ENCODE measurements at regions not wholly inside any gene's neighbourhood (a gene's known extent, or its start where the extent isn't known, plus 50 kb on each side); places are given as distances from the start of the nearest gene placed in this dataset.
A peak's percentile ranks its signal among the peaks of the same experiment; 100 is the strongest.
"Not testable (repeated sequence)": the region's sequence is repeated elsewhere in the genome, so short reads cannot be mapped to it uniquely, and the experiment has no call there.

DNA sequence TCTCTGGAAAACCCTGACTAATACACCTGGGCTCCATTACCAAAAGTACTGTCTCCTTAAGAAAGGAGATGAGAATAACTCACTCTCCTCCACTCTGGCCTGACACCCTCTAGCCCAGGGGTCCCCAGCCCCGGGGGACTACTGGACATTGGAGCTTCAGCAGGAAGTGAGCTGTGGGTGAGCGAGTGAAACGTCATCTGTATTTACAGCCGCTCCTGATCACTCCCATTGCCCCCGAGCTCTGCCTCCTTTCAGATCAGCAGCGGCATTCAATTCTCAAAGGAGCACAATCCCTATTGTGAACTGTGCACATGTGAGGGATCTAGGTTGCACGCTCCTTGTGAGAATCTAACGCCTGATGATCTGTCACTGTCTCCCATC lies 126.3 kb upstream of the TNRC6C start:
- DNase-seq = no peak

DNA sequence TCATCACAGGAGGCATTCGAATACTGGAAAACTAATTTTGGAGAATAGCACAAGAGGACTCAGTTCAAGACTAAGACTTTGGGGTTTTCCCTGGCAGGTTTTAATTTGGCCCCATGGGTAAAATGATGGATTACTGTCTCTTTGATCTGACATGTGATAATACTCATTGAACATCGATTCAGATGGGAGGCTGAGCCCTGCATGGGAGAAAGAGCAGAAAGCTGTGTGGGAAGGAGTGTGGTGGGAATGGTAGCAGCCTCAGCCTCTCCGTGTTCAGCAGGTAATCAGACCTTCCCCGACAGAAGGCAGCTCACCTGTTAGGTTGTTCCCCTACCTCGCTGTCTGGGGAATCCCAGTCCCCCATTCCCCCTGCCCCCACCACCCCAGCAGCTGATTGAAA lies 124.7 kb upstream of the TNRC6C start:
- DNase-seq = no peak

DNA sequence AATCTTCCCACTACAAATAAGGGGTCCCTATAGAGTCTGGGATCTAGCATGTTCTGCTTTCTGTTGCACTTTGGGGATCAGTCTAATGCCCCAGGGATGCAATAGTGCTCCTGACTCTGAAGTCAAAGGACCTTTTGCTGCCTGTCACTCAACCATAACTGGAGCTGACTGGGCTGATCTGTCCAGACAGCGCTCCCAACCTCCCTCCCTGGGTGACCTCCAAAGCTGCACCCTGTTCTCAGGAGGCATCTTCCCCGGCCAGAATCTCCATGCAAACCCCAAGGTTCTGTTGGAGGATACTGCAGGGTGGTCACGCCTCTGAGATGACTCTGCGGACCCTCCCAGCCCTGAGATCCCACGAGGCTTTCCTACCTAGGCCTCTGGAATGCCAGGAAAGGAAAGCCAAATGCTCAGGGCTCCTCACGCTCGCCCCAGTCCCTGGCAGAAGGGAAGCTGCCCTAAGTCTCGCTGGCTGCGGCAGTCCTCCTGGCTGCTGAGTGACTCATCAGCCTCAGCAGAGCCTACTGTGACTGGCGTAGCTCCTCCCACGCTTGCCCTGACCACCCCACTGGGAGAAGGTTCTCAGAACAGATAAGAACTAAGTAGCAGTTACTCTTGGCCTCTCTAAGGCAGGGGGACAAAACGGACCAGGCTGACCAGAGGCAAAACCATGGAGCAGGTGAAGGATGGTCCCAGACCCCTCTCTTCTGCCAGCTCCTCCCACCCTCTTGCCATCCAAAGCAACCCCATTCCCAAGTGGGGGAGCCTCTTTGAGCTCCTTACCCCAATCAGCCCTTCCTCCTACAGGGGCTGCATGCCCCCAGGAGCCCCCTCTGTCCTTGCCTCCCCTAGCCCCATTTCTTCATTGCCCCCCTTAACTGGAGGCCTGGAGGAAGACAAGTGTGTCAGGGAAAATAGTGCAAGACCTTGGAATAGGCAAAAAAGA lies 124.1 kb upstream of the TNRC6C start:
- peak; percentile 86 for DNase-seq

DNA sequence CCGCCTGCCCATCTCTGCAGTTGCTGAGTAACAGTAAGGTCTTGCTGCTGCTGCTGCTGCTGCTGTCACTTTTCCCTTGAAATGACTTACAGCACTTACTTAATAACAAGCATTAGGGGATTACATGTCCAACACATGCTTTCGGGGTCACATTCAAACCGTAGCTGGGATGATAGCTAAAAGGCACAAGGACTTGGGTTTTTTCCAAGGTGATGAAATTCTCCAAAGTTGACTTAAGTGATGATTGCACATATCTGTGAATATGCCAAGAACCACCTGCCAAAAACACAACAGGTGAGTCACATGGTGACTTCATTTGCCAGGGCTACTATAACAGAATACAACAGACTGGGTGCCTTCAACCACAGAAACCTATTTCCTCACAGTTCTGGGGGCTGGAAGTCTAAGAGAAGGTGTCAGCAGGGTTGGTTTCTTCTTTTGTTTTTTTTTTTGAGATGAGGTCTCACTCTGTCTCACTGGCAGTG lies 121.9 kb upstream of the TNRC6C start:
- peak; percentile 70 for DNase-seq

DNA sequence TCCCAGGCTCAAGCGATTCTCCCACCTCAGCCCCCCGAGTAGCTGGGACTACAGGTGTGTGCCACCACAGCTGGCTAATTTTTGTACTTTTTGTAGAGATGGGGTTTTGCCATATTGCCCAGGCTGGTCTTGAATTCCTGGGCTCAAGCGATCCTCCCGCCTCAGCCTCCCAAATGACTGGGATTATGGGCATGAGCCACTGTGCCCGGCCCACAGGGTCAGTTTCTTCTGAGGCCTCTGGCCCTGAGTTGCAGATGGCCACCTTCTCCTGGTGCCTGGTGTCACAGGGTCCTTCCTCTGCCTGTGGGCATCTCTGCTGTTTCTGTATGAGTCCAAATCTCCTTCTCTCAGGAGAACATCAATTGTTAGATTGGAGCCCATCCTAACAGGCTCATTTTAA lies 121.4 kb upstream of the TNRC6C start:
- not testable (repeated sequence) for DNase-seq

DNA sequence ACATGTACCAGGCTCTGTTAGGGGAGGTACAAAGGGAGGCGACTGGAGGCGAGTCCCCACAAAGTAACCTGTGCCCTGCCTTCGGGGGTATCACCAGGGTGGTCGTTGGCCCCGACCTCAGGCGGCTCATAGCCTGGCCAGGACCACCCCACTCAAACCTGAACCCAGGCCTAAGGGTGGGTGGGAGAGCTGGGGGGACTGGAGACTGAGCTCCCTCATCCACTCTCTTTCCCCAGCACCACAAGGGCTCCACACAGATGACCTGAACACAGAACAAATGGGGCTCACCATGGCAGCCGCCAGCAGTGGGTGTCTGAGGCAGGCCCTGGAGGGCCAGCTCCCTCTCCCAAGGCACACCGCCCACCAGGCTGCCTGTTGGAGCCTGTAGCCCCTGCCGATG lies 120.6 kb upstream of the TNRC6C start:
- DNase-seq = no peak

DNA sequence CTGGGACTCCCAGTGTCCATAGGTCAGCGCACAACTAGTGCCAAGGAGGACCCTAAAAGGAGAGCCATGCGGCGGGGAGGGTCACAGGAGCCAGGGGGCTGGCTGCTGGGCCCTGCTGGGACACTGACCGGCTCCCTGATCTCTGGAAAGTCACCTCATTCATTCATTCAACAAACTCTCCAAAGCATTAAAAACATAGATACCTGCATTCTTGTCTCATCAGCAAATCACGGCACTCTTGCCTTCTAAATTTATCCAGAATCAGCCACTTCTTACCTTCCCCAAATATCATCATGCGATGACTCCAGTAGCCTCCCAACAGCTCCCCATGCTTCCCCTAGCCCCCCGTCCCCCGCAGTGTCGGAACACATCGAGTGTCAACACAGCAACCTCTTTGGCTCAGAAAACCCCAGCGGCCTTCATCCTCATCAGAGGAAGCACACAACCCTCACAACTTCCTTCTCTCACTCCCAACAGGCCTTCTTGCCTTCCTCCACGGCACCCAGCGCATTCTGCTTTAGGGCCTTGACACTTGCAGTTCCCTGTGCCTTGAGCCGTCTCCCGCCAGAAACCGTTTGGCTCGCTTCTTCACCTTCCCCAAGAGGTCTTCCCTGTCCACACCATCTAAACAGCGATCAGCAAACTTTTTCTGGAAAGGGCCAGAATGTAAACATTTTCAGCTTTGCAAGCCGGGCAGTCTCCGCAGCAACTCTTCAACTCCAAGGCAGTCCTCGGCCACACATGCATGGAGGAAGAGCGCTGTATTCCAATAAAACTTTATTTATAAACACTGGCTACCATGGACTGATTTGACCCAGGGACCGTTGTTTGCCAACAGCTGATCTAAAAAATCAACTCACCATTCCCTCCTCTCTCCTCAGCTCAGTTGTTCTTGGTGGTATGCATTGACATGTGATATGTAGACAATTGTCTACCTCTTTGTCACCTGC lies 119.5 kb upstream of the TNRC6C start:
- DNase-seq = no peak

DNA sequence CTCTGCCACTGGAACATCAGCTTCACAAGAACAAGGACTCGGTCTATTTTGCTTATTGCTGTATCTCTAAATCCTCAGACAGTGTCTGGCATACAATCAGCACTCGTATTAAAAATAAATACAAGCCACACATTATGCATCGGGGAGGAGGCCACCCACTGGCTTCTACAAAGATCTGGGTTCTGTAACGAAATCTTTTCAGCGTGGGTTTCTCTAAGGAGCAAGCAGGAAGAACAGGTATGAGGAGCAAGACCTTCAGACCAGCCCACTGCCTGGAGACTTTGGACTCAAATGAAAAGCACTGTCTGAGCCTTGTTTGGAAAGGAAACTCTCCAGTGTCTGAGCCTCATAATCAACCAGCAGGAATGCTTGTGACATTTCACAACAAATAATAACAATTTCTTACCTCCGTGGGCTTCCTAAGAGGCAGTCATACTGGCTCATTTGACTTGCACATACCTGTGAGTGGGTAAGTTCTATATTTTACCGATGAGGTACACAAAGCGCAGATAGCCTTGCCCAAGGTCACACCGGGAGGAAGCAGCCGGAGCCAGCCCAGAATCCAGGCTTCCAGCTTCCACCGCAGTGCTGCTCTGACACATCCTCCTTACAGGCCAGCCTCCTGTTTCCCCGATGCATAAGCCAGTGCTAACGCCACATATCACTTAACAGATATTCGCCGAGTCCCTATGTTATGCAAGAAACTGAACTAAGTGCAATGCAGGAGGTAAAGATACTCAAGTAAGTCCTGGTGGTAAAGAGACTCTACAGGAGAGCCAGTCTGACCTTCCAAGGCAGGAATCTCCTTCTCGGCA lies 118.6 kb upstream of the TNRC6C start:
- no peak for DNase-seq

DNA sequence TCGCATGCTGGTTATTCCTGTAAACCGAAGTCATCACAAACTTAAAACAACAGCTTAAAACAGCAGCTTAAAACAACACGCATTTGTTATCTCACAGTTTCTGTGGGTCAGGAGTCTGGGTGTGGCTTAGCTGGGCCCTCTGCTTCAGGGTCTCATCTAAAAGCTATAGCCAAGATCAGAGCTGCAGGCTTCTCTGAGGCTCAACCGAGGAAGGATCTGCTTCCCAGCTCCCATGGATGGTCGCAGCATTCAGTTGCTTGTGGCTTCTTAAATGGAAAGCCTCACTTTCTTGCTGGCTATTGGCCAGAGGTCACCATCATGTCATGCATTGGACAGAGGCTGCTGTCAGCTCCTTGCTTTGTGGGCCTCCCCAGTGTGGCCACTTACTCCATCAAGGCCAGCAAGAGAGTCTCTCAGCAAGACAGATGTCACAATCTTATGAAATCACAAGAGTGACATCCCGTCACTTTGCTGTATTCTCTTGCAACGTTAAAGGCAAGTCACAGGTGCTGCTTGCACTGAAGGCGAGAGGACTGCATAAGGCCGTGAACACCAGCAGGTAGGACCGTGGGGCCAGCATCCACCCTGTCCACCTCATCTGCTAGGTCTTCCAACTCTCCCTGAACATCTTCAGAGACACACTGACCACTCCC lies 117.9 kb upstream of the TNRC6C start:
- DNase-seq = no peak

DNA sequence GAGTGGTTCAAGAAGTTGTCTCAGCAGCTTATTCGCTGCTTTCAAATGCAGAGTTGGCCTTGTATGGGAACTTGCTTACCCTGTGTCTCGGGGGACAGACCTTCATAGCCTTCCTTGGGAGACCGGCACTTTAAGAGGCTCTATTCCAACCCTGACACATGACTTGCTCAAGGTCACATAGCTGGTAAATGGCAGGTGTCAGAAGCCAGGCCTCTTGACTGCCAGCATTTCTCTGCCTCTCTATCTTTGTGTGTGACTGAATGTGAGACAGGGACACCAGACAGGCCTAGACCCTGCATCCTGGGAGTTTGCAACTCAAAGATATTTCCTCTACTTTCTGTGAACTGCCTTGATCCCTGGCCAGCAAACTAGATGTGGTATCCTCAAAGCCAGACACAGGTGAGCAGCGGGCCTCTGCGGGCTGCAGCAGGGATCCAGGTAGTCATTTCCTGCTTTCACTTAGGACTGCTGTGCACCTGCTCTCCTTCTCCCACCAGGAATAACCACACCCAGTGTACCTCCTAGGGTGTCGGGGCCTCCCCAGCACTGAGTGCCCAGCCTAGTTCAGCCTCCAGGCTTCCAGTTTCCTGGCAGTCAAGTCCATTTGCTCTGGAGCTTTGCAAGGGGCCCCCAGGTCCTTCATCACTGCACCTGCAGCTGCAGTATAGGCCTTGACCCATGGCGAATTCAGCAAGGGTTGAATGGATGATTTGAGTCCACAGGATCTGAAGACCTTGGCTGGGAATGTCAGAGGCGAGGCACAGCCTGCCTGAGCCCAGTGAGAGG lies 116.6 kb upstream of the TNRC6C start:
- DNase-seq = peak; percentile 40

DNA sequence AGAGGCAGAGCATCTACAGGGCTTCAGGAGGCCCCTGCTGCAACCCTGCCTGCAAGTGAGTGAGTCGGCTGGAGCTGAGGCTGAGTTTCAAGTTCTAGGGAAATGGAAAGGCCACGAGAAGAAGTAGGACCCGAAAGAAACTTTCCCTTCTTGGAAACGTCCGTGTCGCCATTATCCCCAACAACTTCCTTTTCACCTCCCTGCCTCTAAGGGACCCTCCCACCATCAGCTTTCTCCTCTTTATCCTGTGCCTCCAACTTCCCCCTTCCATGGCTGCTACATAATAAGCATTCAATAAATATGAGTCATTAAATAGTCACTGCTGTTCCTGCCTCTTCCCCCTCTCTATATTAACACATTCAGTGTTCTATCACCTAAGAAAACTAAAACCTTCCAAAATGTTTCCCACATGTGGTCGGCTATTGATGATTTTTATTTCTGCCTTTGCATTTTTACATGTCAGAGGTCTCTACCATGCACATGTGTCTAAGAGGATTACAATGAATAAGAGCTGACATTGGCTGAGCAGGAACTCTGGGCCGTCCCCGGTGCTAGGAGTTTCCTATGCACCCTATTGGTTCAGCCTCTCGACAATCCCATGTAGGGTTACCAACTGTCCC lies 115.9 kb upstream of the TNRC6C start:
- DNase-seq = no peak

DNA sequence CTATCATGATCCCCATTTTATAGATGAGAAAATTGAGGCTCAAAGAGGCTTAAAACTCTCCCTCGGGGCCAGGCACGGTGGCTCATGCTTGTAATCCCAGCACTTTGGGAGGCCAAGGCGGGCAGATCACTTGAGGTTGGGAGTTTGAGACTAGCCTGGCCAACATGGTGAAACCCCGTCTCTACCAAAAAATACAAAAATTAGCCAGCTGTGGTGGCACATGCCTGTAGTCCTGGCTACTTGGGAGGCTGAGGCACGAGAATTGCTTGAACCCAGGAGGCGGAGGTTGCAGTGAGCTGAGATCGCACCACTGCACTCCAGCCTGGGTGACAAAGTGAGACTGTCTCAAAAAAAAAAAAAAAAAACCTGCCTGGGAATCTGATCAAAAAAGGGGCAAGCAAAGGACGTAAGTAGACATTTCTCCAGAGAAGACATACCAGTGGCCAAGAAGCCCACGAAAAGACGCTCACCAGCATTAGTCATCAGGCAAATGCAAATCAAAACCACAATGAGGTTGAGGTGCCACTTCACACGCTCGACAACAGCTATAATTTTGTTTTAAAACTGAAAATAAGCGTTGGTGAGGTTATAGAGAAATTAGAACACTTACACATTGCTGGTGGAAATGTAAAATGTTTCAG lies 115.1 kb upstream of the TNRC6C start:
- DNase-seq = peak; percentile 75

DNA sequence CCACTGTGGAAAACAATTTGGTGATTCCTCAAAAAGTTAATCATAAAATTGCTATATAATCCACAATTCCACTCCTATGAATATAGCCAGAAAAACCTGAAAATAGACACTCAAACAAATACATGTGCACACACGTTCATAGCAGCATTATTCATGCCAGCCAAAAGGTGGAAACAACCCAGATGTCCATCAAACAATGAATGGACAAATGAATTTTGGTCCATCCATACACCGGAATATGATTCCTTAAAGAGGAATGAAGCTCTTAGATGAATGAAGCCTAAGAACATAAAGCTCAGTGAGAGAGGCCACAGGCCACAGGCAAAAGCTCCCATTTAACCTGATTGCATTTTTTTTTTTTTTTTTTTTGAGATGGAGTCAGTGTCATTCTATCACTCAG lies 114.6 kb upstream of the TNRC6C start:
- DNase-seq = no peak

DNA sequence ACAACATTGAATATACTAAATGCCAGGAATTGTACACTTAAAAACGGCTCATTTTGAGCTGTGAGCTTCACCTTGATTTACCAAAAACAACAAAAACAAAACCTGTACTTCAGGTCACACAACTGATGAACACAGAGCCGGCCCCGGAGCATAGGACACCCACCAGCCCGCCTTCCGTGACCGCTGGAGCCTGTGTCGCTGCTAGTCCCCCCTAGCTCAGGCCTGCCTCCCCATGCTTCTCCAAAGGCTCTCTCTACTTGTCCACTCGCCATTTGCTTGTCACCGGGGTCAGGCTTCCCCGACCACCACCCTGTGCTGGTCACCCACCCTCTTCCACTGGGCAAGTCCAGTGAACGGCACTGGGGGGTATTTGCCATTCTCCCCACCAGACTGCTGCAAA lies 113.8 kb upstream of the TNRC6C start:
- no peak for DNase-seq

DNA sequence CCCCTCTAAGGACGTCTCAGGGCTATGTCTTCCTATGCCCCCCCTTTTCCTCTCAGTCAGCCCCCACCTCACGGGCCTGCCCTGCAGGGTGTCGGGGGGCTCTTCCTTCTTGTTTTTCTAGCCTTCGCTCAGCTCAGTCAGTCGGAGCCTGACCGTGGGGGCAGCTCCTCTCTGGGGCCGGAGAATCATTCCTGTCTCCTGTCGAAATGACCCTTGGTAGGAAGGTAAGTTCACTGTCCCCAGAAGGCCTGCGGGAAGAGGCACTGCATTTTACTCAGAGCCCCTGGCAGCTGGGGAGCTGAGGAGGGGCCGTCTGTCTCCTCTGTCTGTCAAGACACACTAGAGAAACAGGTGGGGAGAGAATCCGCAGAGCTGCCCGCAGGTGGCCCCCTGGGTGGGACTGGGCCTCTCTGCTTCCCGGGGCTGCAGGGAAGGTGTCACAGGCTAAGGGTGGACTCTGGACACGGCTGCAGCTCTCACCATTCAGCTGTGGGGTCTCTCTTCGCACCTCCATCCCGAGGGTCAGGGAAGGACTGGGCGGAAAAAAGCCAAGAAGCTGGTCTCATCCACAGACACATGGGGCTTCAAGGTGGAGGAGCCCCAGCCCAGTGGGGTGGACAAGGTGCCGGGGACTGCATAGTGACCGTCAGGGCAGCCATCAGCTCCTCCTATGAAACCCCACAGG lies 112.8 kb upstream of the TNRC6C start:
- no peak for DNase-seq

DNA sequence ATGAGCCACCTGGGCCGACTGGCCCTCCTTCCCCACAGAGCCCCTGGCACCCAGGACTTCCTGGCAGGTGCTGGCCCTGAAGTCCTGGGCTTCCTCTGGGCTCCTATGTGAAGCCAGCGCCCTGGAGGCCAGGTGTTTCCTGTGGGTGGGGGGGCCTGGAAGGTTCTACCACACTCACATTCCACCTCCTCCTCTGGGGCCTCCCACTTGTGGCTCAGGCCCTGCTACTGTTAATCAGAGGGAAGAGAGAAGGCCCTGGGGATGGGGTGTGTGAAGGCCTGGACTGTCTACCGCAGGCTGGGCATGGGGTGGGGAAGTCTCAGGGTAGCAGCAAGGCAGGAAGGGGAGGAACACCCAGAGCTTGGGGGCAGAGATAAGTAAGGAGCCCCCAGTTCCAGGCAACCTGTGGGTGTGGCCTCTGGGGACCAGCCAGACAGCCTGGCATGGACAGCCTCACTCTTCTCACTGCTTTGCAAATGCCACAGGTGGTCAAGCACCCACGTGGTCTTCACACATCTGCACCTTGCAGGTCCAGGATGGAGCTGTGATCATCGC lies 111.9 kb upstream of the TNRC6C start:
- DNase-seq = peak; percentile 96

DNA sequence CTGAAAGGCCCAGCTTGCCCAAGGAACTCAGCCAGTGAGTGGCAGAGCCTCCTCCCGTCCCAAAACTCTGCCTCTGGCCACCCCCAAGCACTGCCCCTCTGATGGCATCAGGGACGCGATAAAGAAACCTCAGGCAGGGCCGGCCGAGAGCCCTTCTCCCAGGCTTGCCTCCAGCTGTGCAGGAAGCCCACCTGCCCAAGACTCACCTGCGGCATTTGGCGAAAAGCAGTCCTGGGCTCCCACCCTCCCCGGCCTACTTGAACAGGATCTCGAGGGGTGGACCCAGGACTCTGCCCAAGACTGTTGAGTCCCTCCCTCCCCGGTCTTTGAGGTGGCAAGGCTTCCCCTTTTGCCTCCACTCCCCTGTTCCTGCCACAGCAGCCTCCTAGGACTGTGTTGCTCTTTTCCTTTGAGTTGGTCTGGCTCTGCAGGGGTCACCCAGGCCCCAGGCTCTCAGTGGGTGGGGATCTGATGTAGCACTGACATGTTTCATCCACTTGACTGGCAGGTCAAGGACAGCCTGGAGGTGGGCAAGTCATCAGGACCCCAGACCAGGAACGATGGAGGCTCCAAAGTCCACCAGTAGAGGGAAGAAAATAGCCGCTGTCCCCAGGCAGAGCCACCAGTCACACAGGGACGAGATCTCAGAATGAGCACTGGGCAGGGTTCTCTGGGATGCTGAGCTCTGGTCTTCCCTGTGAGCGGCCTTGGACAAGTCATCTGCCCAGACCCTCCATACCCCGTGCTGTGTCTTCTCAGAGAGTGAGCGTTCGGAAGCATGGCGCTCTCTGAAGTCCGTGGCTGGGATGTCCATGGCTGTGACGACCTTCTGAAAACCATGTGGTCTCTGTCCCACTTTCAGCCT lies 111.0 kb upstream of the TNRC6C start:
- DNase-seq = peak; percentile 43

DNA sequence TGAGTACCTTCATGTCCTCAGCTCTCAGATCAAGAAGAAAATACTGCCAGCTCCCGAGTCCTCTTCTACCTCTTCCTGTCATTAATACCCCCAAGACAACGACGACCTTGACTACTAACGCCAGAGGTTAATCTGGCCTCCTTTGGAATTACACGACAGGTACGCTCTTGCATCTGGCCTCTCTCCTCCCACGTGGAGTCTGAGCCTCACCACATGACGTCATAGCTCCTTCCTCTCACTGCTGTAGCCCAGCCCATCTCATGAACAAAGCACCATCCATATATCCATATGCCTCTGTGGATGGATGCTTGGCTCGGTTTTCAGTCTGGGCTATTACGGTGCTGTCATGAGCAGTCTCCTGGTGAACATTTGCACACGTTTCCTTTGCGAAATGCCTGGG lies 110.2 kb upstream of the TNRC6C start:
- no peak for DNase-seq

Data from RPMI8226 (cell line).